GM21737 (cell line): ENCODE measurements at regions not wholly inside any gene's neighbourhood (a gene's known extent, or its start where the extent isn't known, plus 50 kb on each side); places are given as distances from the start of the nearest gene placed in this dataset.
"Not testable (repeated sequence)": the region's sequence is repeated elsewhere in the genome, so short reads cannot be mapped to it uniquely, and the experiment has no call there.

Experiments
- ATAC-seq: cut with Tn5 transposase; IDR thresholded peaks from one replicate; pipeline ENCODE4 v1.9.1; 2021; ENCODE audit warnings: mild to moderate bottlenecking, moderate library complexity; ENCODE audit not compliant: unreplicated experiment

DNA sequence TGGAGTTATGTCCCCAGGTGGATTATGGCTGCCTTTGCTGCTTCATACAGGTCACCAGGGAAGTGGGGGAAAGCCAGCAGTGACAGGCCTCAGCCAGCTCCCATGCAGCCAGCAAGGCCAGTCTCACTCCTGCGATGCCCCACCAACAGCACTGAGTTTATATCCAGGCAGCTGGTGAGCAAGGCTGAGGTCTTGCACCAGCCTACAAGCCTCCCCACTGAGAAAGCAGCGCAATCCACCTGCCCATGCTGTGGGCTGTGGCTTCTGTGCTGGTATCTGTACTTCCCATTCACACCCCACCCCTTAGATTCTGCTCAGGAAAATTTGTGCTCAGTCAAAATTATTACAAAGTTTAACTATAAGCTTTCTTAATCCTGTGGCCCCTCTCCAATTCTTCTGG, 153.5 kb downstream of the HHIP start:
- no peak for ATAC-seq

DNA sequence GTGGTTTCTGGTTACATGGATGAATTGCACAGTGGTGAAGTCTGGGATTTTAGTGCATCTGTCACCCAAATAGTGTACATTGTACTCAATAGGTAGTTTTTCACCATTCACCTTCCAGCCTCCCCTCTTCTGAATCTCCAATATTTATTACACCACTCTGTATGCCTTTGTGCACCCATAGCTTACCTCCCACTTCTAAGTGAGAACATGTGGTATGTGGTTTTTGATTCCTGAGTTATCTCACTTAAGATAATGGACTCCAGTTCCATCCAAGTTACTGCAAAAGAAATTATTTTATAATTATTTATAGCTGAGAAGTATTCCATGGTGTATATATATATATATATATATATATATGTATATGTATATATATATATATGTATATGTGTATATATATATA, 155.8 kb downstream of the HHIP start:
- no peak for ATAC-seq

DNA sequence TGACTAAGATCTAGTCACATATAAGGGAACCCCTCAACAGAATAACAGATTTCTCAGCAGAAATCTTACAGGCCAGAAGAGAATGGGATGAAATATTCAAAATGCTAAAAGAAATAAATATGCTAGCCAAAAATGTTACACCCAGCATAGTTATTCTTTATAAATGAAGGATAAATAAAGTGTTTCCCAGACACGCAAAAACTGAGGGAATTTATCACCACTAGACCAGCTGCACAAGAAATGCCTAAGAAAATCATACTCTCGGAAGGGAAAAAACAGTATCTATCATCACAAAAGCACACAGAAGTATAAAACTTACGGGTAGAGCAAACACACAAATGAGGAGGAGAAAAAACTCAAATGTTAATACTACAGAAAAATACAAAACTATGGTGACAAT, 162.1 kb downstream of the HHIP start:
- ATAC-seq: no peak

DNA sequence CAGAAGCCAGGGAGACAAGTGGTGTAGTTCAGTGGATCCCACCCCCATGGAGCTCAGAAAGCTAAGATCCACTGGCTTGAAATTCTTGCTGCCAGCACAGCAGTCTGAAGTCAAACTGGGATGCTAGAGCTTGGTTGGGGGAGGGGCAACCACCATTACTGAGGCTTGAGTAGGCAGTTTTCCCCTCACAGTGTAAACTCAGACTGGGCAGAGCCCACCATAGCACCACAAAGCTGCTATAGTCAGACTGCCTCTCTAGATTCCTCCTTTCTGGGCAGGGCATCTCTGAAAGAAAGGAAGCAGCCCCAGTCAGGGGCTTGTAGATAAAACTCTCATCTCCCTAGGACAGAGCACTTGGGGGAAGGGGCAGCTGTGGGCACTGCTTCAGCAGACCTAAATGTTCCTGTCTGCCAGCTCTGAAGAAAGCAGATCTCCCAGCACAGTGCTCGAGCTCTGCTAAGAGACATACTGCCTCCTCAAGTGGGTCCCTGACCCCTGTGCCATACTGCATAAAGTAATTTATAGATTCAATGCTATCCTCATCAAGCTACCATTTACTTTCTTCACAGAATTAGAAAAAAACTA, 163.2 kb downstream of the HHIP start:
- ATAC-seq: no peak

DNA sequence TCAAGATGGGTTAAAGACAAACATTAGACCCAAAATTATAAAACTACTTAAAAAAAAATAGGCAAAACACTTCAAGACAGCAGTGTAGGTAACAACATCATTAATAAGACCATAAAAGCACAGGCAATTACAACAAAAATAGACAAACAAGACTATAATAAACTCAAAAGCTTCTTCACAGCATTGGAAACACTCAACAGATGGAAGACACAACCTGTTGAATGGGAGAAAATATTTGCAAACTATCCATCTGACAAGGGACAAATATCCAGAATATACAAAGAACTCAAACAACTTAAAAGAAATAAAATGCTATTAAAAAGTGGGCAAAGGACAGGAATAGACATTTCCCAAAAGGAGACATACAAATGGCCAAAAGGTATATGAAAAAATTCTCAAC, 170.7 kb downstream of the HHIP start:
- ATAC-seq: no peak

DNA sequence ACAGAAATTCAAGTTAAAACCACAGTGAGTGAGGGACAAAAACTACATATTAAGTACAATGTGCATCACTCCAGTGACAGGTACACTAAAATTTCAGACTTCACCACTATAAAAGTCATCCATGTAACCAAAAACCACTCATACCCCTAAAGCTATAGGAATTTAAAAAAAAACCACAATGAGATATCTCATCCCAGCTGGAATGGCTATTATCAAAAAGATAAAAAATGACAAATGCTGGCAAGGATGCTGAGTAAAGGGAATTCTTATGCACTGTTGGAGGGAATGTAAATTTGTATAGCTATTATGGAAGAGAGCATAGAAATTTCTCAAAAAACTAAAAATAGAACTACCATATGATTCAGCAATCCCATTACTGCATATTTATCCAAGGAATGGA, 171.1 kb downstream of the HHIP start:
- ATAC-seq: no peak

DNA sequence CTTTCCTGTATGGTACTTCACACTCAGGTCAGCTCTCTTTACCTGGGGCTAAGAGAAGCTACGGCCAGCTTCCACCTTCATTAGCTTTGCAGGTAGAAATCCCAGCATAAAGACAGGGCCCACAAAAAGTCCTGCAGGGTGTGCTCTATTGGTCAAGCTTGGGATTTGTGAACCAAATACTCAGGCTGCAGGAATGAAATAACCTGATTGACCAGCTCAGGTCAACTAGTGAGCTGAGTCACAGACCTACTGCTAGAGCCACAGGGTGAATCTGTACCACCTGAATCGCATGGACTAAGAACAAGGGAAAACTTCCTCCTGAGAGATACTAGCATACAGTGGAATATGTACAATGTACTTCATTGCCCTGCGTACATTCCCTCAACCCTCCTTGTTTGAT, 172.2 kb downstream of the HHIP start:
- no peak for ATAC-seq

DNA sequence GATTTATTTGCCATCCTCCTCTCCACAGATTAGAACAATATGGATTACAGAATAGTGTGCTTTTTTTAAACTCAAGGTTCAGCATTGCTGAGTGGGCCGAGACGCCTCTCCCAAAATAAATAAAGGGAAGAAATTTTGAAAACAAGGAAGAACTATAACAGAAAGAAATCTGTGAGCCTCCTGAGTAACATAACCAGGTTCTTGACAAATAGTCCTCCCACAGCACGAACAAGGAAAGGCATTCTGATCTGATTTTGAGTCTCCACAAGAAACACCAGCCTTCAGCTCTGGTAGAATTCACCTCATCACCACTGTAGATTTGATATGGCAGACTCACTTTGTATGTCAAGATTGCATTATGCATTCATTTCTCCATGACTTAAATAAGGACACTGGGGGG, 173.6 kb downstream of the HHIP start:
- ATAC-seq: no peak

DNA sequence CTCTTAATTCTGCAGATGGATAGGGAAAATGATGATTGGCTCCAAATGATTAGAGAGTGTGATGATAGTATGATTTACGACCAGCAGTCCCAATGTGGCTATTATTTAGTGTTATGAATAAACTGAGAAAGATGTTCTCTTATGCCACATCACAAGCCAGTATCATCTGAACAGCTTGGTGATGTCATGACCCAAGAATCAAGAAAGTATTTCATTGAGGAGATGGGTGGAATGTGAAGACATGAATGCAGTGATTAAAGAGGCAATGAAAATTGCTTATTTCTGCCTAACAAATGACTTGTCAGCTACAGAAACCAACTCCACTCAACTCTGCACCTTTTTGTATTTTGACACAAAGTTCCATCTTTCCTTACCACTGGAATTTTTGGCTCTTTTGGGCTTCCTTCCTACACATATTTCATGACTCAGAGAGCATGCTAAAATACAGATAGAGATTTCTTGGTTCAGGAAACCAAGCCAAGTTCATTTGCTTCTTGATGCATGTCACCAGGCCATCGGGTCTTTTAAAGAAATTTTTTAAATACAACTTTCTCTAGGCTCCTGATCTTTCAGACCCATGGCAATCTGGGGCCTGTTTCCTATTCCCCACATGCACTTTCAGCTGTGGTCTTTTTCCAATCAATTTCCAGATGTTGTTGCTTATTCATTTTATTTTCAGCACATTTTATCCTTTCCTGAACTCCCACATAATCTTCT, 174.2 kb downstream of the HHIP start:
- ATAC-seq: no peak

DNA sequence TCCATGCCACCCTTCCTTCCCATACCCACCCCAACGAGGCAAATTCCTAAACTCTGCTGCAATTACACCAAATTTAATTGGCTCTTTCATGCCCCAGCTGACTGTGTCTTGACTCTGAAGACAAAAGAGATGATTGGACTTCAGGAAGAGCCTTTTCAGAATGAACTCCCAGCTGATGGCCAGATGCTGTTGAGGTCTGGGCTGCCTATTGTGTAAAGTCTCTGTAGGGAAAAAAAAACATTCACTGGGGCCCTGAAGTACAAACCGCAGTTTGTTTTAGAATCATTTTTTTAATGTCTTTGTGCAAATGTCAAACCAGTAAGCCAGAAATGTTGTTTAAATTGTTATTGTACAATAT, 174.8 kb downstream of the HHIP start:
- ATAC-seq: no peak

DNA sequence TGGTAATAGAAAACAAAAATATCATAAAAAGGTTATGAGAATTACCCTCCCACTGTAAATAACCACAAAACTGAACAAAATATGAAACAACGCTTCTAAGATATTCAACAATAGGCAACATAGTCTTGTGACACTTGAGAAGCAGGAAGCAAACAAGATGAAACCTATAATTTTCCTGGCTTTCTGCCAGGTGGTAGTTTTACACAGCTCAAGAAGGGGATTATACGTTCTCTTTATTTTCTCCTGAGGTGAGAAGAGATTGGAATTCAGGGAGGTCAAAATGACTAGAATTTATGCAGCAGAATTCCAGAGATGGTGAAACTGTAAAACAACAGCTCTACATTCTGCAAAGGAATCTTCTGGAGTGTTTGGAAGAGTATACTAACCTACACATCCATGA, 186.0 kb downstream of the HHIP start:
- ATAC-seq: no peak

DNA sequence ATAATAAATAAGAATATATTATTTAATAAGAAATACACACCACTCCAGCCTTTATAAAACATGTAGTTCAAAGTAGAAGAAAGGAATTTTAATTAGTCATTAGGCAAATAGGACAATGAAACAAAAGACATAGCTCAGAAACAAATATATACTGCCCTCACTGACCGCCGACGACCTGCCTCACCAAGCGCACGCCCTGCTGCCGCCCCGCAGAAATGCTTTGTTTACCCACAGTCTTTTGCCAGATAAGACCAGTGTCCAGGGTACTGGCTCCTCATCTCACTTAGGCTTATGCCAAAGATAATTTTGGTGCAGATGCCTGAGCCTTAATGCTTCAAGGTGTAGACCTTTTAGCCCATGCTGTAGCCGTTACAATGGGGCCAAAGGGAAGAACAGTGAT, 199.5 kb downstream of the HHIP start:
- ATAC-seq: no peak

DNA sequence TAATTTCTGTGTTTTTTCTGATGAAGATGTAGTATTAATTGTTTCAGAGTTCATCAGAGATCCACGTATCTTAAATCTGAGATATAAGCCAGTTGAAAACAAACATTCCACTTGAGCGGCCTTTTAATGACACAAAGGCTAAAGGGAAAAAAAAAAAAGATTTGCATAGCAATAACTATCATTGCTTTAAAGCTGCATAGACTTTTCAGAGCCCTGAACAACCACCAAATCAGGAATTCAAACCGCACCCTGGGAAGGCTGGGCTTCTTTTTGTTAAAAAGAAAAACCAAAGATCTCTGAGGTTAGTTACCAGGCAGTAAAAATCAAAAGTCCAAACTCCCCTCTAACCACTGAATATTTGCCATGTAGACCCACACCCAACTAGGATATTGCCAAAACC, 206.0 kb downstream of the HHIP start:
- no peak for ATAC-seq

DNA sequence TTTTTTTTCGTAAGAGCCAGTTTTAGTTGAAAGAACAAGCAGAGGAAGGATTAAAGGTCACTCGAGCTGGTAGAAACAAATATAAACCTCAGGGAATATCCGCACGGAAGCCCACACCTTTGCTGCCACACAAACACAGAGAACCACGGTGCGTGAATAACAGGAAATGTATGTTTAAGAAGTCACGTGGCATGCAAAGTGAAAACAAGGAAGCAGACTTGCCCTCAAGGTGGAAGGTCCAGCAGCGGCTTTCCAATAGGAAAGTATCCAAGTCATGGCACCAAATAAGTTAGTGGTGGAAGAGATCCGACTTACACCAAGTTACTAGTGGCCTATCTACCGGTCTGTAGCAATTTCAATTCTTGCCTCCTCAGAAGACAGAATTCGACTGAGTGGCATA, 215.5 kb downstream of the HHIP start:
- ATAC-seq: no peak

DNA sequence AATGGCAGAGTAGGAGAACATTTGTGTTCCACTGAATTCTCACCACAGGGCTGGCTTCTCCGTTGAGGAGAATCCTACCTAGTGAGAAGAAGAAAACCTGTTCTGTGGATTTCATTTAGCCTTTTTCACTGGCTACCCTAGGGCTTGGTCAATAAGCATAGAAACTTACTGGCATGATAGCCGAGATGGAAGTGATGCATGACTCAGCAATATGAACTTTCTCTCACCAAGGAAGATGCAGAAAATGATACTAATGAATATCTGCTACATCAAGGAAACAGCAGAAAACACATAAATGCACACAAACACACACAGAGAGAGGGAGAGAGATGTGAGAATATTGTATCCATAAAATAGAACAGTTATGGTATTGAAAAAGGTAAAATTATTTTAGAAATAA, 216.3 kb downstream of the HHIP start:
- ATAC-seq: no peak

DNA sequence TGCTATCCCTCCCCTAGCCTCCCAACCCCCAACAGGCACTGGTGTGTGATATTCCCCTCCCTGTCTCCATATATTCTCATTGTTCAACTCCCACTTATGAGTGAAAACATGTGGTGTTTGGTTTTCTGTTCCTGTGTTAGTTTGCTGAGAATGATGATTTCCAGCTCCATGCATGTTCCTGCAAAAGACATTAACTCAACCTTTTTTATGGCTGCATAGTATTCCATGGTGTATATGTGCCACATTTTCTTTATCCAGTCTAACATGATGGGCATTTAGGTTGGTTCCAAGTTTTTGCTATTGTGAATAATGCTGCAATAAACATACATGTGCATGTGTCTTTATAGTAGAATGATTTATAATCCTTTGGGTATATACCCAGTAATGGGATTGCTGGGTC, 218.9 kb downstream of the HHIP start:
- ATAC-seq: not testable (repeated sequence)

DNA sequence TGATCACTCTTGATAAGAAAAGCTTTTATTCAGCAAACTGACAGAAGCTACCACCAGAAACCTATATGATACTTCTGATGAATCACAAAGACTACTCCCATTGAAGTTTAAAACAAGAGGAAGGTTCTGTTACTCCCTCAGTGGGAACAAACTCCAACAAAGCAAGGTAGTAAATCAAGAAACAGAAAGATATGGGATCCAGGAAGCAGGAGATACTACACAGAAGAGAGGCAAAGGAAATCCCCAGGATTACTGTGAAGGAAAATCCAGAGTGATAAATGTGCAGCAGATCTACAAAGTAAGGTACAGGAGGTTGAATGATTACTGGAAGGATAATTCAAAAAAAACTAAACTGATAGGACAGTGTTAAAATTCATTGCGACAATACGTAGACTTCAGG, 222.4 kb downstream of the HHIP start:
- no peak for ATAC-seq

DNA sequence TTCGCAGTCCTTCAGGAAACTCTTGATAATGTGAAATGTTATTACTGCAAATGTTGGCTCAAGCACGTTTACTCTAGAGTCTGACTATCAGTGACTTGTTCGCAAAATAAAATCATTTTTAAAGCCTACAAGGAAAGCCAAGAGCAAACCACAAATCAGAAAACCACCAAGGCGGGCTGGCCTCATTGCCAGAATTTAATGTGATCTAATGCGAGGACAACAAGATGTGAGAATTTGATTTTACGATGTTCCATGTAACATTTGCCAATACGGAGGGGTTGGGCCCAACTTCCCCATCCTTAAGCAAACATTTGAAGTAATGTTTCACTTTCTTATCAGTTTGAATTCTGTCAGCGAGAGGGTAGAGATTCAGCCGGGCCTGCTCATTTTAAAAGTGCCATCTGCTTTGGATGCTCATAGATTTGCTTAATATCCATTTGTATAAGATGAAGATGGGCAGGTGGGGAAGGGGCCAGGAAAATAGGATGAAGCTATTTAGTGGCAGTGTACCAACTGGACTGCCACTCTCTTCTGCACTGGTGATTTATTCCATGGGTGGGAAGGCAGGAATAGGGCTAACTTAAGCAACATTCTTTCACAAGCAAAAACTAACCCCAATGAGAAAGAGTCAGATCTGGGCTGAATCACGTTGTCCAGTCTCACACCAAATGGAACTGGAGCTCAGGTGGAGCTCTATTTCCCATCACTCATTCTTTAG, 225.3 kb downstream of the ANAPC10 start:
- ATAC-seq: no peak

DNA sequence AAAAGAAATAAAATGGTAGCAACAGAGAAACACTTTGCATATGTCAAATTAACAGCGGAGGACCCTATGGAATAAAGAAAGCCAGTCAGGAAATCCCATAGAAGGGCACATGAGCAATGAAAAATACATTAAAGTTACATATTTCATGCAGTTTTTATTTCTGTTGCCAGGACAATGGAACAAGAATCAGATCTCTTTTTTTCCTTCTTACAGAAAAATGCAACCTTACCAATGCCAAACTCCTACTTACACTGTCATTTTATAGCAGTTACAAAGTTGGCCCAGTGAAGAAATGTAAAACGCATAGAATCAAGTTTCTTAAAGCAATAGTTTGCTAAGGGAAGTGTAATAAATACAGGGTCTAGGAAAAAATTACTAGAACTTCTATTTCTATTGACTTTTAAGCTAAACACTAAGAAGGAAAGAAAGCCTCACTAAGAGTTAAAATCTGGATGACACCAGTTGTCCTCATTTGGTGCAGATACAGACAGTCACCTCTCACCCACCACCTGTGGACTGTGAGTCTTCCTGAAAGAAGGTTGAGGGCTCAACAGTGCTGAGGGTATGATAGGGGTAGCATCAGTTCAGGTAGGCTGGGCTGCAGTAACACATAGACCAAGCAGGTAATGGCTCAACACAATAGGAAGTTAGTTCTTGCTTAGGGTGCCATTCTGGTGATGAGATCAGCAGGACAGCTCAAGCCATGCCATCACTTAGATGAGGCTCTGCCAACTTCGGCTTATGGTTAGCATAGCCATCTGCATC, 224.6 kb downstream of the ANAPC10 start:
- ATAC-seq: no peak

DNA sequence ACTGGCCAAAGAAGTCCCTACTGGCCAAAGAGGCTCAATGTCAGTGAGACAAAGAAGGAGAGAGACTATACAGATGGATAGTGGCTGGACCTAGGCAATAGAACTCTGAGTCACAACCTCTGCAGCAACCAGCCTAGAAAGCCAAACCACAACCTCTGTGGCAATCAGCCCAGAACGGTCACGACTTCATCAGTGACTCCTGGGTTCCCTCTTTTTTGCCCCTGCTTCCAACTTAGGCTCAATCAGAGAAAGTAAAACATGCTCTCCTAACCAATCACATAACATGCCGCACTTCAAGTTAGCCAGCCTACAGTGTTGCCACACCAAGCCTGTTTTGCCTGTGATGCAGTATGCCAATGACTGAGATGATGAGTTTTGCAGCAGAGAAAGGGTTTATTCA, 203.4 kb downstream of the ANAPC10 start:
- ATAC-seq: no peak

DNA sequence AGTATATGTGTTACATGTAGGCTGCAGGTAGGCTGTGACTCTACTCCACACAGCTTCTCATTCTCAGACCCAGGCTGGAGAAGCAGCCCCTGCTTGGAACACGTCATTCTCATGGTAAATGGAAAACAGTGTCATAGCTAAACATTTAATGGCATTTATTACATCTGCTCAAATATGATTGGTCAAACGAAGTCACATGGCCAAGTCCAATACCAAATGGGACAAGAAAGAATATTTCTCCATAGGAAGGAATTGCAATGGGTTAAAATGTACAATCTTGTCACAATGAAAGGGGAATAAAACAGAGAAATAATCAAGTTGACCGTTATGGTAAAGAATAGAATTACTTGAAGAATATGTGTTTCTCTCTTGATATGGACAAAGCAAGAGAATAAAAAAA, 198.6 kb downstream of the ANAPC10 start:
- no peak for ATAC-seq

DNA sequence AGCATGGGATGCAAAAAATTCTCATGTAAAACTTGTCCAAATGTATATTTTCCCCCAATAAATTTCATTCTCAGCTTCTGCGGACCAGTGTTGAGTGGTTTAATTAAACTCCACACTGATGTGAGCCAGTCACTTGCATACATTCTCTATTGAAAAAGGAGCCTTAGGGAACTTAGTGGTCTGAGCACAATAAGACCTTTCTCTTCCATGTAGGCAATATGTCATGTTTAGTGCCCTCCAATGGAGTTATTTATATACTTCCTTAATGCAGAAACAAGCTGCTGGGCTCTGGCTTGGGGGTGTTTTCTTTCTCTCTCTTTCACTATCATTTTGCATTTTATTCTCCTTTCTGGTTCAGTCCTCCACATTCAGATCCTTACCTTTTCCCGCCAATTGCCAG, 196.9 kb downstream of the ANAPC10 start:
- ATAC-seq: no peak
